Peyer's patch (tissue), 4 donors: ENCODE measurements at regions not wholly inside any gene's neighbourhood (a gene's known extent, or its start where the extent isn't known, plus 50 kb on each side); places are given as distances from the start of the nearest gene placed in this dataset.

ENCODE experiments used
- DNase-seq, 3 donors: peaks; one replicate each; pipeline ENCODE4 v3.0.0-alpha.2; 2017 to 2019
- H3K27ac ChIP-seq, 4 donors: fragments of 200-600 bp; sonication (generic); one replicate each; pipeline ENCODE4 v1.5.1; 2016 to 2019
- H3K27me3 ChIP-seq, 2 donors: fragments of 200-600 bp; sonication (generic); one replicate each; pipeline ENCODE4 v1.5.1; 2019
- H3K36me3 ChIP-seq, 3 donors: fragments of 200-600 bp; sonication (generic); one replicate each; pipeline ENCODE4 v1.5.1; 2016 to 2019
- H3K4me1 ChIP-seq, 4 donors: fragments of 200-600 bp; sonication (generic); one replicate each; pipeline ENCODE4 v1.5.1; 2016 to 2019
- H3K4me3 ChIP-seq, 4 donors: fragments of 200-600 bp; sonication (generic); 1 replicate in 3 of 4; 2 replicates in 1 of 4; pipeline ENCODE4 v1.5.1; 2016 to 2019; ENCODE audit warnings: mild to moderate bottlenecking in 1 of 4
- H3K9me3 ChIP-seq, 4 donors: fragments of 200-600 bp; sonication (generic); one replicate each; pipeline ENCODE4 v1.5.1; 2016 to 2019; ENCODE audit warnings: mild to moderate bottlenecking in 1 of 4
- POLR2A ChIP-seq, 2 donors: fragments of 450-650 bp; IDR thresholded peaks; one replicate each; pipeline ENCODE4 v1.5.1; 2017; ENCODE audit warnings: antibody characterized with exemption in 2 of 2, mild to moderate bottlenecking in 2 of 2, moderate library complexity in 2 of 2
- TF ChIP-seq, protein P1 (sequence below), 6 experiments: fragments of 450-650 bp in 4 of 6; fragments of 200-600 bp in 2 of 6; sonication (generic) in 1 of 6; IDR thresholded peaks; one replicate each; pipeline ENCODE4 v1.5.1; 2017 to 2019; ENCODE audit warnings: antibody characterized with exemption in 6 of 6, mild to moderate bottlenecking in 3 of 6, moderate library complexity in 1 of 6

DNA sequence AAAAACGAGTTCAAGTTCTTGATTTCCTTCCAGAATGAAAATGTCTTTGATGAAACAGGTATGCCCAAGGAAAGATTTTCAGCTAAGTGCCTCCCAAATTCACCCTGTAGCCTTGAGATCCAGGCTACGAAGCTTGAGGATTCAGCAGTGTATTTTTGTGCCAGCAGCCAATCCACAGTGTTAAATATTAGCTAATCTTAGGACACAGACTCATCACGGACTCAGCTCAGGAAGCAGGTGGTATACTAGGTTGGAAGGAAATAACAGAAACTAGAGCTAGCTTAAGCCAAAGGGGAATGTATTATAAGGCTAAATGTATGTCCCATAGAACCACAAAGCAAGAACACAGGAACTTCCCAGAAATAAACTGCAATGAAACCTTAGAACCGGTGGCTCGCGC is 151.0 kb upstream of the PRSS1 start:
- no peak for DNase-seq
- H3K27ac ChIP-seq: no peak overlapping the region
- TF ChIP-seq, protein P1, sequence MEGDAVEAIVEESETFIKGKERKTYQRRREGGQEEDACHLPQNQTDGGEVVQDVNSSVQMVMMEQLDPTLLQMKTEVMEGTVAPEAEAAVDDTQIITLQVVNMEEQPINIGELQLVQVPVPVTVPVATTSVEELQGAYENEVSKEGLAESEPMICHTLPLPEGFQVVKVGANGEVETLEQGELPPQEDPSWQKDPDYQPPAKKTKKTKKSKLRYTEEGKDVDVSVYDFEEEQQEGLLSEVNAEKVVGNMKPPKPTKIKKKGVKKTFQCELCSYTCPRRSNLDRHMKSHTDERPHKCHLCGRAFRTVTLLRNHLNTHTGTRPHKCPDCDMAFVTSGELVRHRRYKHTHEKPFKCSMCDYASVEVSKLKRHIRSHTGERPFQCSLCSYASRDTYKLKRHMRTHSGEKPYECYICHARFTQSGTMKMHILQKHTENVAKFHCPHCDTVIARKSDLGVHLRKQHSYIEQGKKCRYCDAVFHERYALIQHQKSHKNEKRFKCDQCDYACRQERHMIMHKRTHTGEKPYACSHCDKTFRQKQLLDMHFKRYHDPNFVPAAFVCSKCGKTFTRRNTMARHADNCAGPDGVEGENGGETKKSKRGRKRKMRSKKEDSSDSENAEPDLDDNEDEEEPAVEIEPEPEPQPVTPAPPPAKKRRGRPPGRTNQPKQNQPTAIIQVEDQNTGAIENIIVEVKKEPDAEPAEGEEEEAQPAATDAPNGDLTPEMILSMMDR (IDR thresholded peaks at IDR 0.05): no peak
- TF ChIP-seq POLR2A (IDR thresholded peaks at IDR 0.05): no peak

DNA sequence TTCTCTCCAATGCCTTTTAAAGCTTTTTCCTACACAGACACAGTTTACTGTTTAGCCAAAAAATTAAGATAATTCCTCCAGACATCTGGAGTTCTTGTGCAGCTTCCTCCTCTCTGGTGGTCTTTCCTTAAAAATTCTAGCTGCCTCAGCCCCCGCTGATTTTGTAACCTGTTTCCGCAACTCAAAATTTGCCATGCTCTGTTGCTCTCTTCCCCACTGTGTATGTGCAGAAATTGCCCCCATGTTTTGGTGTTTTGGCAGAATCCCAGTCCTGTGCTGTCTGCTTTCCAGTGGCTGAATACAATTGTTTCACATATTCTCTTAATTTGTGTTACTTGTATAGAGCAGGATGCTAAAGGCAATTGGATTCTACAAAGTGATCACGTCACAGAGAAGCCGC is 151.7 kb upstream of the PRSS1 start:
- Histone ChIP-seq H3K36me3 (no peaks in the 10 kb centered on the region), H3K27ac (no peak overlapping the region), H3K4me1 (no peaks in the 10 kb centered on the region), H3K4me3 (no peak overlapping the region), H3K9me3 (no peaks in the 10 kb centered on the region), H3K27me3 (no peaks in the 10 kb centered on the region)
- TF ChIP-seq, protein P1 (IDR thresholded peaks at IDR 0.05): no peak
- TF ChIP-seq POLR2A (IDR thresholded peaks at IDR 0.05): no peak
- DNase-seq: no peak

More for the DNA sequence above, 151.0 kb upstream of the PRSS1 start:
- no peaks in the 10 kb centered on the region for H3K9me3 ChIP-seq
- H3K4me3 ChIP-seq: no peak overlapping the region
- no peaks in the 10 kb centered on the region for H3K36me3 ChIP-seq
- no peaks in the 10 kb centered on the region for H3K27me3 ChIP-seq
- no peaks in the 10 kb centered on the region for H3K4me1 ChIP-seq

DNA sequence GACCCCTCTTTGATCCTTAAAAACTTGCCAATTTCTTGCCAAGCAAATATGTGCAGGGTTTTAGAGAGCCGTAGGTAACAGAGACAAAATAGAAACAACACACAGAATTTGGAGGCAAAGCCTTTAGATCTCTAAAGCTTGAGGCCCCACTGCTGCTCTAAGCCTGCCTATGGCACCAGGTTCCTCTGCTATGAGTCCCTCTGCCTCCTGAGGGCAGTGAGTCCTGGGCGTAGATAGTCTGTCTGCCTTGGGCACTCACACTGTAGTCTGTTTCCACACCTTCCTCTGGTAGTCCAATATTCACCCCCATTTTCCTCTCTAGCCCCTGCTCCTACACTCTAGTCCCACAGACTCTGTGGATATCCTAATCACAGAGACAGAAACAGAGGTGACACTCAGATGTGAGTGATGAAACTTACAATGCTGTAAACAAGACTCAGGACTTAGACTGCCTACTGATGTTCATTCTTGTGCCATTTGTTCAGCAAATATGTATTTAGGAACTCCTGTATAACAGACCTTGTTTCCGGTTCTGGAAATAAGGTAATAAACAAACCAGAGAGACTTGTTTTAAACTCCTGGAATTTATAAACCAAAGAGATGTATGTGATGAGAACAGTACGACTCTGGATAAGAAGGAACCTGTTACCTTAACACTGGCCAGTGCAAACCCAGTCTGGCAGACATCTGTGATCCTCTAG is 153.3 kb upstream of the PRSS1 start:
- TF ChIP-seq POLR2A (IDR thresholded peaks at IDR 0.05): no peak
- TF ChIP-seq, protein P1 (IDR thresholded peaks at IDR 0.05): no peak
- Histone ChIP-seq H3K4me3 (no peak overlapping the region), H3K27ac (no peak overlapping the region)

DNA sequence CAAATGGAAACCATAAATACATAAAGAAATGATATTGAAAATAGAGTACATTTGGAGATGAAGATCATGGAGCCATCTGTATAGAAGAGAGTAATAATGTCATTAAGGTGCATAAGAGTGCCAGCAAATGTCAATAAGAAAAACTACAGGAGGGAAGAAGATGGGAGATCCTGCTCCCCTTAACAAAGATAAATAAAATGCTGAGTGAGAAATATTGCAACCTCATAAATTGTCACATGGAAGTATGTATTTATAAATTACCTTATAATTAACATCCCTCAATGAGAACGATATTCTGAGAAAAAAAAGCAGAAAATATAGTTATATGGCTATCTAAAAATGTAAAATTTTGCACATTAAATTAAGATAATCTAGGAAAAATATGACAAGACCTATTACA is 155.2 kb upstream of the PRSS1 start:
- Histone ChIP-seq H3K27ac (no peak overlapping the region), H3K9me3 (no peaks in the 10 kb centered on the region), H3K4me3 (no peak overlapping the region), H3K27me3 (no peaks in the 10 kb centered on the region), H3K4me1 (no peaks in the 10 kb centered on the region), H3K36me3 (no peaks in the 10 kb centered on the region)
- TF ChIP-seq, protein P1 (IDR thresholded peaks at IDR 0.05): no peak
- TF ChIP-seq POLR2A (IDR thresholded peaks at IDR 0.05): no peak
- no peak for DNase-seq

More for the DNA sequence above, 153.3 kb upstream of the PRSS1 start:
- Histone ChIP-seq H3K36me3 (no peaks in the 10 kb centered on the region), H3K4me1 (no peaks in the 10 kb centered on the region), H3K27me3 (no peaks in the 10 kb centered on the region), H3K9me3 (no peaks in the 10 kb centered on the region)
- no peak for DNase-seq

DNA sequence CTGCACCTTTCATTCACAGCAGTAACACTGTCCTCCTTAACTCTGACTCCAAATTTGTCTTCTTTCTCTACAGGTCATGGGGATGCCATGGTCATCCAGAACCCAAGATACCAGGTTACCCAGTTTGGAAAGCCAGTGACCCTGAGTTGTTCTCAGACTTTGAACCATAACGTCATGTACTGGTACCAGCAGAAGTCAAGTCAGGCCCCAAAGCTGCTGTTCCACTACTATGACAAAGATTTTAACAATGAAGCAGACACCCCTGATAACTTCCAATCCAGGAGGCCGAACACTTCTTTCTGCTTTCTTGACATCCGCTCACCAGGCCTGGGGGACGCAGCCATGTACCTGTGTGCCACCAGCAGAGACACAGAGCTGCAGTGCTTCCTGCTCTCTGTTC is 156.2 kb upstream of the PRSS1 start:
- DNase-seq: no peak

More for the DNA sequence above, 156.2 kb upstream of the PRSS1 start:
- H3K27ac ChIP-seq: no peak overlapping the region
- no peaks in the 10 kb centered on the region for H3K4me1 ChIP-seq
- no peak overlapping the region for H3K4me3 ChIP-seq
- H3K36me3 ChIP-seq: no peaks in the 10 kb centered on the region
- H3K9me3 ChIP-seq: no peaks in the 10 kb centered on the region
- H3K27me3 ChIP-seq: no peaks in the 10 kb centered on the region
- TF ChIP-seq, protein P1 (IDR thresholded peaks at IDR 0.05): no peak
